Neural cell (in vitro differentiated cells): ENCODE measurements at regions not wholly inside any gene's neighbourhood (a gene's known extent, or its start where the extent isn't known, plus 50 kb on each side); places are given as distances from the start of the nearest gene placed in this dataset.

Experiments used
- EP300 ChIP-seq: fragments of 450-650 bp; conservative IDR thresholded peaks from 2 replicates; pipeline ENCODE4 v1.6.1; 2014; ENCODE audit warnings: antibody characterized with exemption, mild to moderate bottlenecking, moderate library complexity; ENCODE audit not compliant: poor library complexity, severe bottlenecking
- EZH2 ChIP-seq: fragments of 200-600, 300-800 bp; shearing (Covaris generic), sonication (generic); IDR thresholded peaks from 2 replicates; pipeline ENCODE4 v1.6.1; 2014; ENCODE audit warnings: antibody characterized with exemption, low read length, borderline replicate concordance, mild to moderate bottlenecking; ENCODE audit not compliant: insufficient read depth, poor library complexity, severe bottlenecking
- MXI1 ChIP-seq: fragments of 450-650 bp; conservative IDR thresholded peaks from 2 replicates; pipeline ENCODE4 v1.6.1; 2014; ENCODE audit warnings: antibody characterized with exemption, mild to moderate bottlenecking; ENCODE audit not compliant: poor library complexity, severe bottlenecking
- POLR2AphosphoS5 ChIP-seq: IDR thresholded peaks from 2 replicates; pipeline ENCODE4 v1.6.1; 2012
- RAD21 ChIP-seq: fragments of 450-650 bp; conservative IDR thresholded peaks from 2 replicates; pipeline ENCODE4 v1.6.1; 2014; ENCODE audit warnings: antibody characterized with exemption, mild to moderate bottlenecking, moderate library complexity
- TAF1 ChIP-seq: IDR thresholded peaks from 2 replicates; pipeline ENCODE4 v1.6.1; 2012; ENCODE audit warnings: low read depth
- TF ChIP-seq, protein P1 (sequence below): fragments of 450-650 bp; IDR thresholded peaks from 2 replicates; pipeline ENCODE4 v1.5.1; 2014; ENCODE audit warnings: antibody characterized with exemption, mild to moderate bottlenecking, moderate library complexity; ENCODE audit not compliant: poor library complexity, severe bottlenecking
- TF ChIP-seq, protein P2 (sequence below): IDR thresholded peaks from 2 replicates; pipeline ENCODE4 v1.6.1; 2012; ENCODE audit warnings: borderline replicate concordance

DNA sequence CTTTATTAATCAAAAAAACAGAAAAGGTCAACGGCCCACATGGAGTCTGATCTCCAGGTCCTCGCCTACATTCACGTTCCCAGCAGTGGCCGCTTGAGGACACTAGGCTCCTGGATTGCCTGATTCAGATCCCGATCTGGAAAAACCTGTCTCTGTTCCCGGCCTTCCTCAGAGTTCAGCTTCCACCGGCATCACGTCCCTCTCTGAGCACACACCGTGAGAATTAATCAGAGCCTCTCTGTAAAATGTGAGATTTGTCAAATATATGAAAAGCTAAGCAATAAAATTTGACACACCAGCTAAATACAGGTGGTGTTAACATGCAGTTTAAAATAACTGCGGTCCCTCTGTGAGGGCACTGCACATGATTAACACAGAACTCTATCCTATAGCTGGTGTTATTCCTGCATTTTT is 122.8 kb upstream of the COL21A1 start:
- TF ChIP-seq, protein P1, sequence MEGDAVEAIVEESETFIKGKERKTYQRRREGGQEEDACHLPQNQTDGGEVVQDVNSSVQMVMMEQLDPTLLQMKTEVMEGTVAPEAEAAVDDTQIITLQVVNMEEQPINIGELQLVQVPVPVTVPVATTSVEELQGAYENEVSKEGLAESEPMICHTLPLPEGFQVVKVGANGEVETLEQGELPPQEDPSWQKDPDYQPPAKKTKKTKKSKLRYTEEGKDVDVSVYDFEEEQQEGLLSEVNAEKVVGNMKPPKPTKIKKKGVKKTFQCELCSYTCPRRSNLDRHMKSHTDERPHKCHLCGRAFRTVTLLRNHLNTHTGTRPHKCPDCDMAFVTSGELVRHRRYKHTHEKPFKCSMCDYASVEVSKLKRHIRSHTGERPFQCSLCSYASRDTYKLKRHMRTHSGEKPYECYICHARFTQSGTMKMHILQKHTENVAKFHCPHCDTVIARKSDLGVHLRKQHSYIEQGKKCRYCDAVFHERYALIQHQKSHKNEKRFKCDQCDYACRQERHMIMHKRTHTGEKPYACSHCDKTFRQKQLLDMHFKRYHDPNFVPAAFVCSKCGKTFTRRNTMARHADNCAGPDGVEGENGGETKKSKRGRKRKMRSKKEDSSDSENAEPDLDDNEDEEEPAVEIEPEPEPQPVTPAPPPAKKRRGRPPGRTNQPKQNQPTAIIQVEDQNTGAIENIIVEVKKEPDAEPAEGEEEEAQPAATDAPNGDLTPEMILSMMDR: no peak
- TF ChIP-seq RAD21: no peak
- no peak for TF ChIP-seq TAF1
- no peak for TF ChIP-seq POLR2AphosphoS5
- TF ChIP-seq EP300: no peak
- TF ChIP-seq EZH2: no peak
- TF ChIP-seq, protein P2, sequence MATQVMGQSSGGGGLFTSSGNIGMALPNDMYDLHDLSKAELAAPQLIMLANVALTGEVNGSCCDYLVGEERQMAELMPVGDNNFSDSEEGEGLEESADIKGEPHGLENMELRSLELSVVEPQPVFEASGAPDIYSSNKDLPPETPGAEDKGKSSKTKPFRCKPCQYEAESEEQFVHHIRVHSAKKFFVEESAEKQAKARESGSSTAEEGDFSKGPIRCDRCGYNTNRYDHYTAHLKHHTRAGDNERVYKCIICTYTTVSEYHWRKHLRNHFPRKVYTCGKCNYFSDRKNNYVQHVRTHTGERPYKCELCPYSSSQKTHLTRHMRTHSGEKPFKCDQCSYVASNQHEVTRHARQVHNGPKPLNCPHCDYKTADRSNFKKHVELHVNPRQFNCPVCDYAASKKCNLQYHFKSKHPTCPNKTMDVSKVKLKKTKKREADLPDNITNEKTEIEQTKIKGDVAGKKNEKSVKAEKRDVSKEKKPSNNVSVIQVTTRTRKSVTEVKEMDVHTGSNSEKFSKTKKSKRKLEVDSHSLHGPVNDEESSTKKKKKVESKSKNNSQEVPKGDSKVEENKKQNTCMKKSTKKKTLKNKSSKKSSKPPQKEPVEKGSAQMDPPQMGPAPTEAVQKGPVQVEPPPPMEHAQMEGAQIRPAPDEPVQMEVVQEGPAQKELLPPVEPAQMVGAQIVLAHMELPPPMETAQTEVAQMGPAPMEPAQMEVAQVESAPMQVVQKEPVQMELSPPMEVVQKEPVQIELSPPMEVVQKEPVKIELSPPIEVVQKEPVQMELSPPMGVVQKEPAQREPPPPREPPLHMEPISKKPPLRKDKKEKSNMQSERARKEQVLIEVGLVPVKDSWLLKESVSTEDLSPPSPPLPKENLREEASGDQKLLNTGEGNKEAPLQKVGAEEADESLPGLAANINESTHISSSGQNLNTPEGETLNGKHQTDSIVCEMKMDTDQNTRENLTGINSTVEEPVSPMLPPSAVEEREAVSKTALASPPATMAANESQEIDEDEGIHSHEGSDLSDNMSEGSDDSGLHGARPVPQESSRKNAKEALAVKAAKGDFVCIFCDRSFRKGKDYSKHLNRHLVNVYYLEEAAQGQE: no peak
- no peak for TF ChIP-seq MXI1
